Activated naive CD8-positive, alpha-beta T cell treated with anti-CD3 and anti-CD28 coated beads, Interleukin-2, amount 10 ng/mL, durations not matched to agents 7 days and 5 days (primary cell): ENCODE measurements at regions not wholly inside any gene's neighbourhood (a gene's known extent, or its start where the extent isn't known, plus 50 kb on each side); places are given as distances from the start of the nearest gene placed in this dataset.

Source experiments
- ATAC-seq: fragments of 150-1000 bp; cut with Tn5 transposase; one replicate; pipeline ENCODE4 v1.10.0; 2021; ENCODE audit warnings: low read depth, moderate library complexity
- POLR2A ChIA-PET: fragments of 350-600 bp; sonication (Branson Sonifier 250); formaldehyde crosslinking; loops from one replicate; lab custom pipeline; 2021; ENCODE audit warnings: antibody characterized with exemption; lab: Charles Lee
- DNase-seq: peaks from one replicate; pipeline ENCODE4 v3.0.0; 2021
- H3K27ac Mint-ChIP-seq: one replicate; pipeline ENCODE4 v1.8.0; 2022; ENCODE audit warnings: mild to moderate bottlenecking, mixed read lengths
- H3K27me3 Mint-ChIP-seq: one replicate; pipeline ENCODE4 v1.8.0; 2022; ENCODE audit warnings: mild to moderate bottlenecking, moderate library complexity, mixed read lengths
- H3K36me3 Mint-ChIP-seq: one replicate; pipeline ENCODE4 v1.8.0; 2021; ENCODE audit warnings: mild to moderate bottlenecking, mixed read lengths
- H3K4me1 Mint-ChIP-seq: one replicate; pipeline ENCODE4 v1.8.0; 2021; ENCODE audit warnings: mixed read lengths
- H3K4me3 Mint-ChIP-seq: one replicate; pipeline ENCODE4 v1.8.0; 2022; ENCODE audit warnings: mild to moderate bottlenecking, moderate library complexity, mixed read lengths
- H3K9me3 Mint-ChIP-seq: one replicate; pipeline ENCODE4 v1.8.0; 2021; ENCODE audit warnings: mixed read lengths

DNA sequence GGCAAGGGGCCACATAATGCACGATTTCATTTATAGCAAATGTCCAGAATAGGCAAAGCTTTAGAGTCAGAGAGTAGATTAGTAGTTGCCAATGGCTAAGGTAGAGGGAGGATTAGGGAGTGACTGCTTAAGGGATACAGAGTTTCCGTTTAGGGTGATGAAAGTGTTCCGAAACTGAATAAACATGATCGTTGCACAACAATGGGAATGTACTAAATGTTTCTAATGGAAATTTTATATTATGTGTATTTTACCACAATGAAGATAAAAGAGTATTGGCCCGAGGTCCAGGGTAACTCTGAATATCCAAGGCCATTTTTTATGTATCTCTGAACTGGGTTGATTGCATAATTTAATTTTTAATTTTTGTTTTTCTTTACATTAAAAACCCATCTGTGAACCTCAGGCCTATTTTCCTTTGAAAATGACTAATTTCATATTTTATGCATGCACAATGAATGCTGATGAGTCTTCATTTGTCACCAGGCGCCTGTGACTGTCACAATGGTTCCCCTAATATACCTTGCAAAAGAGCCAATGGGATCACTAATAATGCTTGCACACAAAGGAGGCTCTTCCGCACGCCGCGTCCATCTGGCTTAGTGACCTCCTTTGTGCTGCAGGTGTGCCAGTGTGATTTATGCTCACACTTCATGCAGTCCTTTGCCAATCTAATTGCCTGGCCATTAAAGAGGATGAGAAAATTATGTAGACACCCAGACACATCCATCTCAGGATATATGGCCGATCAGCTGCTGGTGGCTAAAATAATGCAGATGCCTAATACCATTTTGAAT lies 612.5 kb downstream of the CDH26 start:
- Mint-ChIP-seq H3K27me3 (peaks cover 9% of the 10 kb centered on the region), H3K9me3 (no peaks in the 10 kb centered on the region), H3K4me1 (no peaks in the 10 kb centered on the region), H3K36me3 (no peaks in the 10 kb centered on the region), H3K27ac (no peak overlapping the region), H3K4me3 (no peak overlapping the region)
- POLR2A ChIA-PET, result no interaction called here
- ATAC-seq, result no peak
- no peak for DNase-seq

DNA sequence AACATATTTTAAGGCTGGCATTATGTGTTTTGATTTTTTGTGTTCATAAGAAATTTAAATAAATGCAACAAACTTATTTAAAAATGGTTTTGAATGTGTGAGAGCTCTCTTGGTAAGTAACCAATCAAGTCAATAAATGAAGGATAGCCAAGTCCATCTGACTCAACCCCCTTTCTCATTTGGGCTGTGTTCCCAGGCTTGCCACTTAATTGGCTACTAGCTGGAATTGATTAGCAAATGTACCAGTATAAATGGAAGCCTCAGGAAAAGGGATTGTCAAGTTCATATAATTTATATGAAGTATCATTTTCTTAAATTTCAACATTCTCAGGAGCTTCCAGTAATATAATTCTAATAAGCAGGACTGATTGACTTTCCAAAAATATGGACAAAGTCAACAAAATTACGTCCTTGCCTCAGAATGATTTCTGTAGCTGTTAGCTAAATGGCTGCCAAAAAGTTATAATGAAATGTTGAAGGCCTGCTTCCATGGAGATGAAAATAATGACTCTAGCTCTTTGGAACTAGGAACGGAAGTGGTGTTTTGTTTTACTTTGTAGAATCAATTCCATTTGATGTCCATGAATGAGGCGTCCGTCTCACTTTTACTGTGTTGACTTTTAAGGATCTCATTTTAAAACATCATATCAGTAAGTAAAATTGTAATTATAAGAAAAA lies 614.9 kb downstream of the CDH26 start:
- Mint-ChIP-seq H3K27ac (no peak overlapping the region), H3K4me1 (no peaks in the 10 kb centered on the region), H3K9me3 (no peaks in the 10 kb centered on the region), H3K4me3 (no peak overlapping the region), H3K36me3 (no peaks in the 10 kb centered on the region), H3K27me3 (peaks cover 9% of the 10 kb centered on the region)
- POLR2A ChIA-PET, result no interaction called here
- ATAC-seq, result no peak
- DNase-seq, result no peak

DNA sequence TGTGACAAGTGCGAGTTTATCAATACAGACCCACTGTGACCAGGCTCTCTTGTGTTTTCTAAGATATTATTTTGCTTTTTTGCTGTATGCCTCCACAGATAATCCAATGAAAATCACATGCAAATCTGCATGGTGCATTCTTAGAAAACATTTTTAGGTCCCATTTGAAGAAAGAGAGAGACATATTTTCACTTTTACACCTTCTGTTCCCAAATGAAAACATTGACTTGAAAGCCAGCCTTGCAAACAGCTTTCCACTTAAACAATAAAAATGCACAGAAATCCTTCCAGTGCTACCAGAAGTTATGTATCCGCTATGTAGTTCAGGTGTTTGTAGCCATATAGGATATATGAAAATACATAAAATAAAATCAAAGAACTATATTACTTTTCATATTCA lies 618.0 kb downstream of the CDH26 start:
- peaks cover 6% of the 10 kb centered on the region for H3K27me3 Mint-ChIP-seq
- DNase-seq (no peak), ATAC-seq (no peak)
- H3K27ac Mint-ChIP-seq, result no peak overlapping the region
- no peak overlapping the region for H3K4me3 Mint-ChIP-seq
- no peaks in the 10 kb centered on the region for H3K36me3 Mint-ChIP-seq
- POLR2A ChIA-PET, result no interaction called here
- H3K4me1 Mint-ChIP-seq, result no peaks in the 10 kb centered on the region
- no peaks in the 10 kb centered on the region for H3K9me3 Mint-ChIP-seq

DNA sequence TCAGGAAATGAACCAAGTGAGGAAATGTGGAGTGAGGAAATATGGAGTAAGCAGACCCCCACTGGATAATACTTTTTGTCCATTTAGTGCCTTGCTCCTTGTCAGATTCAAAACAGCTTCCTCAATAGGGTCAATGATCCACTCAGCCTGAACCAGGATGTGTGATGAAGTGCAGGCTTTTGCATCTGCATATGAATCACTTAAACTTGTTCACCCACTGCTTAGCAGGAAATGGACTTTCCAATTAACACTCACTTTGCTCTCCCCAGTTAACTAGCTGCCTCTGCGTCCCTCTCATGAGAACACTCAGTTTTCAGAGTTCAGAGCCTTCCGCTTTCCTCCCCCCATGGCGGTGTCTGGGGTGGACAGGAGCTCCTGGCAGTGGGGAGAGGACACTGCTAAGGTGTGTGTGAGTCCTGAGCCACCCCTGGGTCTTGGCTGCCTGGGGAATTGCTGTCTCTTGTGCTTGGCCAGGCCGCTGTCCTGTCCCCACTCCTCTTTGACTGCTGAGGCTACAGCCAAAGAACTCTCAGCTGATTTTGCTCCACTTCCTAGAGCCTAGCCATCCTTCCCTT lies 621.8 kb downstream of the CDH26 start:
- H3K4me3 Mint-ChIP-seq, result no peak overlapping the region
- H3K36me3 Mint-ChIP-seq, result no peaks in the 10 kb centered on the region
- H3K27ac Mint-ChIP-seq, result no peak overlapping the region
- DNase-seq (no peak), ATAC-seq (no peak)
- H3K4me1 Mint-ChIP-seq, result no peaks in the 10 kb centered on the region
- POLR2A ChIA-PET, result no interaction called here
- H3K9me3 Mint-ChIP-seq, result no peaks in the 10 kb centered on the region
- H3K27me3 Mint-ChIP-seq, result peaks cover 3% of the 10 kb centered on the region

DNA sequence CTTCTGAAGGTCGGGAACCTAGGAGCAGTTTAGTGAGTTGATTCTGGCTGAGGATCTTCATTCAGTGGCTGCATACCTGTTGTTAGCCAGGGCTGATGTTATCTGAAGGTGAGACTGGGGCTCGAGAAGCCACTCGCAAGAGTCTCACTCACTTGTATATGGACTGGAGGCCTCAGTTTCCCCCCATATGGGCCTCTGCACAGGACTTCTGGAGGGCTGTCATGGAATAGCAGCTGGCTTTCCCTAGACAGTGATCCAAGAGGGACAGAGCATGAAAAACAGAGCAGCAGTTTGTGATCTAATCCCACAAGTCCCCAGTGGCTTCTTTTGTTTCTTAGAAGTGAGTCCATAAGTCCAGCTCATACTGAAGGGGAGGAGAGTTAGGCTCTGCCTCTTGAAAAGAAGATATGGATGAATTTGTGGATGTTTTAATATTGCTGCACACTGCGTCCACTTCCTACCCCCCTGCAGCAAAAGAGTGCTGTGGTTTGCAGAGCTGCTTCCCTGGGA lies 623.4 kb downstream of the CDH26 start:
- H3K4me3 Mint-ChIP-seq, result no peak overlapping the region

DNA sequence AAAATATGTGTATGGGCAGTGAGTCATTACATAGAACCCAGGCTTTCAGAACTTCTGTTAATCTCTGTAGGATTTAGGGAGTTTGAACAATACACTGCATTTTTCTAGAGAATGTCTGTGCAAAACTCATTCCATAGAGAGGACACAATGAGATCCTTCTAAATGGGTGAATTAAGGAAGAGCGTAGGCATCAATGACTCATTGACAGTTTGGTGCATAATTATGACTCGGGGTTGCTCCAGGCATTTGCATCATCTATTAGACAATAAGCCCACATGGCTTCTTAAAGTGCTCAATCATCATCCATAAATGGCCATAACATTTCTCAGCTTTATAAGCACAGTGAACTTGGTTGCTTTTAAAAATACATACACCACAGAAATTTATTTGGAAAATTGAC lies 625.5 kb downstream of the CDH26 start:
- no peaks in the 10 kb centered on the region for H3K36me3 Mint-ChIP-seq
- H3K4me3 Mint-ChIP-seq, result no peak overlapping the region
- ATAC-seq, result no peak
- H3K27me3 Mint-ChIP-seq, result peaks cover 3% of the 10 kb centered on the region
- DNase-seq, result no peak
- H3K27ac Mint-ChIP-seq, result no peak overlapping the region
- H3K9me3 Mint-ChIP-seq, result no peaks in the 10 kb centered on the region
- POLR2A ChIA-PET, result no interaction called here
- H3K4me1 Mint-ChIP-seq, result no peaks in the 10 kb centered on the region

More for the DNA sequence above, 623.4 kb downstream of the CDH26 start:
- ATAC-seq, result no peak
- Mint-ChIP-seq H3K27ac (no peak overlapping the region), H3K27me3 (peaks cover 3% of the 10 kb centered on the region), H3K36me3 (no peaks in the 10 kb centered on the region), H3K9me3 (no peaks in the 10 kb centered on the region), H3K4me1 (no peaks in the 10 kb centered on the region)
- DNase-seq, result no peak
- POLR2A ChIA-PET, result no interaction called here

DNA sequence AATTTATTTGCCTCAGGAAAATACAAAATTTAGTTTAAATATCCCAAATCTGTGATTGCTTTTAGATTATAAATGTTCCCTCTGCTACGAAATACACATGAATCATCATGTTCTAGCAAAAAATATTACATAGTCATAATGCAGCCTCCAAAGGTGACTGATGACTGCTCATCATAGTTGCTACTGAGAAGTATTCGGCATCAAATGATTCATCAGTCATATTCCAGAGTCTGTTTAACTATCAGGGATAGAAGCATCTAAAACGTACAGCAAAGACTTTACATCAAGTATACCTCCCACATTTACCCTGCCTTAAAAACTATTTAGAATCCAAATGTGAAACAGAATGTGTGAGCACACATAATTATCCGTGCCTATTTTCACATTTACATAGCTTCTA lies 626.0 kb downstream of the CDH26 start:
- no peak overlapping the region for H3K27ac Mint-ChIP-seq
- no peaks in the 10 kb centered on the region for H3K4me1 Mint-ChIP-seq
- H3K4me3 Mint-ChIP-seq, result no peak overlapping the region
- H3K9me3 Mint-ChIP-seq, result no peaks in the 10 kb centered on the region
- H3K36me3 Mint-ChIP-seq, result no peaks in the 10 kb centered on the region
- H3K27me3 Mint-ChIP-seq, result peaks cover 3% of the 10 kb centered on the region
- ATAC-seq, result no peak
- no peak for DNase-seq
- POLR2A ChIA-PET, result no interaction called here

DNA sequence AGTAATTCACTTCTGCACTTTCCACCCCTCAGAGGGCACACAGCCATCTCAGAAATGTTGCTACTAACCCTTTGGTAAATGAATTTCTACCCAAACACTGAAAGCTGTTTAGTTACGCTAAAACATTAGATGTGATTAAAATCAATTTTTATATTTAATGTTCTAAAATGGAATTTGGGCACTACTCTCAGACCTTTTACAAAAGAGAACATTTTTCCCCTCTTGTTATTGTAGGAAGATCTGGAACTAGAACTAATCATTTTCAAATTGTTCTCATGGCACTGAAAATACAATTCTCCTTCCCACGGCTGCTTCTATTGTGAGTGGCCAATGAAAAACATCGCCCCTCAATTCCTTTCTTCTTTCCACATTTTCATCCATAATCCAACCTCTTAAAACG lies 627.4 kb downstream of the CDH26 start:
- no peak overlapping the region for H3K4me3 Mint-ChIP-seq
- ATAC-seq, result no peak
- POLR2A ChIA-PET, result no interaction called here
- DNase-seq, result no peak
- no peak overlapping the region for H3K27ac Mint-ChIP-seq
- H3K9me3 Mint-ChIP-seq, result no peaks in the 10 kb centered on the region
- H3K4me1 Mint-ChIP-seq, result no peaks in the 10 kb centered on the region
- H3K36me3 Mint-ChIP-seq, result no peaks in the 10 kb centered on the region
- peaks cover 3% of the 10 kb centered on the region for H3K27me3 Mint-ChIP-seq

DNA sequence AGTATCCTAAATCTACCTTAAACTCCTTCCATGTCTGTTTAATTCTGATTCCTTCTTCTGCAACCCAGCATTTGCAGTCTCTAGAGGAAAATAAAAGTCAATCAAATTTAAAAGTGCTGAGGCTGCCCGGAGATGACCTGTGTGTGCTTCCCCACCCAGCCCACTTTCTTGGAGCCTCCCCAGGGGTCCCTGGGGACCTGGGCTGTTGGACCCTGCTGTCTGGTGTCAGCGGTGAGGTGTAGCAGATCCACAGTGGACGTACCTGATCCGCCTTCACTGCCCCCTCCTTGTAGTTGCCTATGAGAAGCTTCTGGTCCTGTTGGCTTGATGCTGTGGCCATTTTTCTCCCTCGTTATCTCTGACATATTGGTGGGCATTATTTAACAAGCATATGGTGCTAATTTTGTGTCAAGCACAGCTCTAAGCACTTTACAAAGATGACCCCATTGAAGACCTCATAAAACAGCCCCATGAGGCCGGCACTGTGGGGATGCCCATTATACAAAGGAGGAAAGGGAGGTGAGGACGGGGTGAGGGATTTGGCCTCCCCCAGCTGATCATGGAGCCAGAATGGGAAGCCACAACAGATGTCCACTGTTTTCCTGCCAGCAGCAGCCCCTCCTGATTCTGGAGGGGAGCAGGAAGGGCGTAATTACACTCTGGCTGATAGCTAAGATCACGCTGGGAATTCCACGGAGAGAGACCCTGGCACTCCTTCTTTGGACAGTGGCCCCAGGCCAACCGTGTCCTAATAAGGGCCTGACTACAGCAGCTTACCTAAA lies 628.2 kb downstream of the CDH26 start:
- peaks cover 3% of the 10 kb centered on the region for H3K27me3 Mint-ChIP-seq
- DNase-seq (no peak), ATAC-seq (no peak)
- no peaks in the 10 kb centered on the region for H3K4me1 Mint-ChIP-seq
- H3K27ac Mint-ChIP-seq, result no peak overlapping the region
- H3K36me3 Mint-ChIP-seq, result no peaks in the 10 kb centered on the region
- H3K4me3 Mint-ChIP-seq, result no peak overlapping the region
- POLR2A ChIA-PET, result no interaction called here
- H3K9me3 Mint-ChIP-seq, result no peaks in the 10 kb centered on the region

DNA sequence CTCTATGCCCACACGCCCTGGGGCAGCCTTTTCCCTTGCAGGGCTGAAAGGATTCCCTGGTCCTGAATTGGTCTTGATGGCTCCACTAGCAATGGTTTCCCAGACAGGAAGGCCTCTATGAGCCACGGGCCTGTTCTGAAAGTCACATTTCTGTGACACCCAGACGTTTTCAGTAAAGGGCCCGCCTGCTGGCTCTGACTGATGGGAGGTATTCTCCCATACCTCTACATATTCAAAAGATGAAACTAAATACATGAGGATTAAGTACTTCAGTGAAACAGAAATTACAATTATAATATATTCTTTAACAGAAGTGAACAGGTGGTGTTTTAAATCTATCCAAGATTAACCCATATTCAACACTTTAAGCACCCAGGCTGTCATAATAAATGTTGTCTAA lies 629.8 kb downstream of the CDH26 start:
- peaks cover 3% of the 10 kb centered on the region for H3K27me3 Mint-ChIP-seq

DNA sequence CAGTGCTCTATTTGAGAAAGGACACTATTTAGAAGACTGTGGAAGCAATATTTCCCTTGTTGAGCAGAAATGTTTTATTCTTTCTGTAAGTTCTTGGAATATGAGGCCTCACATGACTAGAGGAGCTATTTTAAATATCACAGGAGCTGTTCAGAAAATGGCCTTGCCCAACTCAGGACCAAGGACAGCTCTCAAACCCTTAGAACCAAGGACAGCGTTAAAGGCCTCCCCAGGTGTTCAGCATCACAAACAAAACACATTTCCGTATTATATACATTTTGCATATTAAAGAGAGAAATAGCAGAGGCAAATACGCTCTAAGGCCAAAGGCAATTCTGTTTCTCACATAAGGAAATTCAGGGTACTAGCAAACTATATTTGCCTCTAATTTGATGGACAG lies 631.4 kb downstream of the CDH26 start:
- ATAC-seq (no peak), DNase-seq (no peak)
- H3K4me3 Mint-ChIP-seq, result no peak overlapping the region
- no peaks in the 10 kb centered on the region for H3K4me1 Mint-ChIP-seq
- no peaks in the 10 kb centered on the region for H3K9me3 Mint-ChIP-seq
- H3K27ac Mint-ChIP-seq, result no peak overlapping the region
- no peaks in the 10 kb centered on the region for H3K27me3 Mint-ChIP-seq
- POLR2A ChIA-PET, result no interaction called here
- H3K36me3 Mint-ChIP-seq, result no peaks in the 10 kb centered on the region

More for the DNA sequence above, 629.8 kb downstream of the CDH26 start:
- Mint-ChIP-seq H3K4me3 (no peak overlapping the region), H3K4me1 (no peaks in the 10 kb centered on the region), H3K9me3 (no peaks in the 10 kb centered on the region), H3K27ac (no peak overlapping the region), H3K36me3 (no peaks in the 10 kb centered on the region)
- DNase-seq (no peak), ATAC-seq (no peak)
- POLR2A ChIA-PET, result no interaction called here

DNA sequence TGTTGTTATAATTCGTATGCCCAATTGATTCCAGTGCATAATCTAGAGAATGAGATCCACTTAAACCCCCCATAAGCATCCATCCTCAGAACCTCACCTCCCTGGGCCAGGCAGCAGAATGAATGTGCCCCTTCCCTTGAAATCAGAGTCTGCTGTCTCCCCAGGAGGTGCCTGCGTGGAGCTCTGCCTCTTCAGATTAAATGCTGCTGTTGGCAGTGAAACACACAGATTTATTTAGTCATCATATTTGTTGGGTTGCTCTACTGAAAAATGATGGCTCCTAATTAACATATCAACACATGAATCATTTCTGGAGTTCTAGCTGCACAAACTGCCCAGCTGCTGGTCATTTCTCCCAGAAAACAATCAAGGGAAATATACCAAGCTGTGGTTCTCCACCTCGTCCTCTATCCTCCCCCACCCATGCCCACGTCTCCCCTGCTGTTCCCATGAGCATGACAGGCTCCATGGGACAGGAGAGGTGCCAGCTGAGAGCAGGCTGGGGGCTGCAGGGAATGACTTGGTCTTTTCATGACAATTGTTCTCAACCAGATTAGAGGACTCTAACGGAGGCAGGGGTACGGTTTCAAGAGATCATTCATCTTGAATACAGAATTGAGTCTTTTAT lies 633.1 kb downstream of the CDH26 start:
- H3K36me3 Mint-ChIP-seq, result no peaks in the 10 kb centered on the region
- DNase-seq (no peak), ATAC-seq (no peak)
- POLR2A ChIA-PET, result no interaction called here
- no peak overlapping the region for H3K4me3 Mint-ChIP-seq
- H3K27ac Mint-ChIP-seq, result no peak overlapping the region
- H3K4me1 Mint-ChIP-seq, result no peaks in the 10 kb centered on the region
- no peaks in the 10 kb centered on the region for H3K27me3 Mint-ChIP-seq
- H3K9me3 Mint-ChIP-seq, result no peaks in the 10 kb centered on the region

DNA sequence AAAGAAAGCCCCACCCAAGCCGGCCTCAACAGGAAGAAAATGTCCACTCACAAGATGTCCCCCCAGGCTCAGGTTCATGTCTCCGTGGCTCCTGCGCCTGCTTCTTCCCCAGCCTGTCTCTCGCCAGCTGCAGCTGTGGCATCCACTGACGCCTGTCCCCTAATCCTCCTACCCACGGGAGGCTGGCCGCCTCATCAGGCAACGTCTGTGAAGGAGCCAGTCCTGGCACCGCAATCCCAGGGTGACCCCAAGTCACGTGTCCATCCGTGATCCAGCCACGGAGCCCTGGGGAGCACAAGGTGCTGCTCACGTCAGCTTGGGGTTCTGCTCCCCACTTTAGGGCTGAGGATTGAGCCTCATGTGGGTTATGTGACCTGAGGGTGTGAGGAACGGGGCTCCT lies 640.3 kb downstream of the CDH26 start:
- ATAC-seq, result no peak
- no peak overlapping the region for H3K27ac Mint-ChIP-seq
- H3K4me3 Mint-ChIP-seq, result no peak overlapping the region
- no peaks in the 10 kb centered on the region for H3K9me3 Mint-ChIP-seq
- H3K4me1 Mint-ChIP-seq, result no peaks in the 10 kb centered on the region
- DNase-seq, result no peak
- no peaks in the 10 kb centered on the region for H3K36me3 Mint-ChIP-seq
- POLR2A ChIA-PET, result no interaction called here
- no peaks in the 10 kb centered on the region for H3K27me3 Mint-ChIP-seq
